NAMALWA (cell line): ENCODE measurements at regions not wholly inside any gene's neighbourhood (a gene's known extent, or its start where the extent isn't known, plus 50 kb on each side); places are given as distances from the start of the nearest gene placed in this dataset.
"Not testable (repeated sequence)": the region's sequence is repeated elsewhere in the genome, so short reads cannot be mapped to it uniquely, and the experiment has no call there.

ENCODE experiments used
- DNase-seq: peaks from one replicate; pipeline ENCODE4 v3.0.0-alpha.2; 2015; ENCODE audit warnings: low spot score

DNA sequence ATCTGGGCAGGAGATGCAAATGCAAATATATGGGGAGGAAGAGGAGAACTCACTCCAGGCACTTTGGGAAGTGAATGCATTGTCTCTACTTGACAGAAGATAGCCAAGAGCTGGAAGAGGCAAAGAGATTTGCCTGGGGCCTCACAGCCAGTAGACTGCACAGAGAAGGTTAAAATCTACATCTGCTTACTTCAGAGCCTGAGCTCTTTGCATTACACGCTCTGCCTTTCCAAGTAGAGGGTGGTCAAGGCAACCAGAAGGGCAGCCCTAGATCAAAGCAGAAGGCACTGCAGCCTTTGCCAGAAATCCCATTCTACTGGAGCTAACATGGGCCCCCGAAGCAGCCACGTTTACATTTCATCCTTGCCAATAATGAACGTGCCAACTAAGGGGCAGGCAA is 407.2 kb upstream of the CCL2 start:
- no peak for DNase-seq

- DNase-seq: no peak
Observed at GRCh38 chr17:33848433-33848832, 406.7 kb upstream of the CCL2 start.

- DNase-seq: no peak
Observed at GRCh38 chr17:33854596-33854995, 400.5 kb upstream of the CCL2 start.

- no peak for DNase-seq
Observed at GRCh38 chr17:33858121-33858520, 397.0 kb upstream of the CCL2 start.

DNA sequence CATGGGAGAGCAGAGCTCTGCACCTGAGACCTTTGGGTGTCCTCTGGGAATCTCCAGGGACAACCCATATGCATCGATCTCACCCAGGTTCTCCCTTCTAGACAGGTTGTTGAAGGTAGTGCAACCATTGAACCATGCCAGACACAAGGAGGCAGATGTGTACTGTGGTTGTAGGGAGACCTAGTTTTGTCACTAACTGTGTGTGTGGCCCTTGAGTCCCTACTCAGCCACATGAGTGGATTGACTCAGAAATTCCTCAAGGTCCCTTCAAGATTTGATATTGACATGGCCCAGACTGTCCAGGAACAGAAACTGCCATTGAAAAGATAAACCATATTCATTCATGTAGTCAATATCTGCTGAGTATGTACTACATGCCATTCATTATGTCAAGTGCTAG is 396.4 kb upstream of the CCL2 start:
- DNase-seq: no peak

- no peak for DNase-seq
Observed at GRCh38 chr17:33862772-33863602, 392.1 kb upstream of the CCL2 start.

DNA sequence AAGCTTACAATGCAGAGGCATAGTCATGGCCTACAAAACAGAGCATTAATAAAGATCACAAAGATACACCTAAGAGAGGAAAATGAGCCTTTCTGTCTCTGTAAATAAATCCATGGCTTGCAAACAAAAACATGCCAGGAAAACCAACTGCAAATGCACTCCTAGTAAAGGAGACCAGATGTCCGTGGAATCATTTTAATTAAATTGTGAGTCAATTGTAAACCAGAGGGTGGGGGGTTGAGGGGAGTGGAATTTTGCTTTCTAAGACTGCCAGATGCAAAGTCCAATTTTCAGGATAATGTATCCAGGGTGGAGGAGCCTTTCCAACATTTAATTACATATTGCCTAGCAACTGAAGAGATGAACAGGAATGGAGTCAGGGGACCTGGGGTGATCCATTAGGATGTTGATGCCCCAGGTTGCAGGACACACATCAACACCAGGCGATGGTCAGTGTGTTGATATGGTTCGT is 390.3 kb upstream of the CCL2 start:
- DNase-seq: no peak

DNA sequence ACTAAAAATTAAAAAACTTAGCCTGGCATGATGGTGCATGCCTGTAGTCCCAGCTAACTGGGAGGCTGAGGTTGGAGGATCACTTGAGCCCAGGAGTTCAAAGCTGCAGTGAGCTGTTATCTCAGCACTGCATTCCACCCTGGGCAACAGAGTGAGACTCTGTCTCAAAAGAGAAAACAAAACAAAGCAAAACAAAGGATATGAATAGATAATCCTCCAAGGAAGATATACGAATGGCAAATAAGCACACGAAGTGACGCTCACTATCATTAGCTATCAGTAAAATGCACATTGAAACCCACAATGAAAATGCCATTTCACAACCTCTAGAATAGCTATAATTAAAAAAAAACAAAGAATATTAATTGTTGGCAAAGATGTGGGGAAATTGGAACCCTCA is 386.2 kb upstream of the CCL2 start:
- no peak for DNase-seq

DNA sequence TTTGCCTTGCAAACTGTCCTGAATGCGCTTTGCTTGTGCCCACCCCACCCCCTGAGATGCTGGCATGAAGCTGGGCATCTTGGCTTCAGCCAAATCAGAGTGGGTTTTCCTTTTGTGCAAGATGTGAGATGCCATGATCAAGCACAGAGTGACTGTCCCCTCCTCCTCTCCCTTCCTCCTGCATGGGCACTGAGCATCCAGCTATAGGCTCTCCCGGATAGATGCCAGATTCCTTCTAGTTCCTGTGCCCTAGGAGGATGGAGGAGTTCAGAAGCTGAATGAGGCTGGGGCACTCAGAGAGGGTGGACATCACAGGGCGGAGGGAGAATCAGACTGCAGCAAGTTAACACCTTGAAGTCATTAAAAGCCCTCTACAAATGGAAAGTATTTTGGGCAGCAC is 384.1 kb upstream of the CCL2 start:
- DNase-seq: no peak

- no peak for DNase-seq
Observed at GRCh38 chr17:33871720-33872540, 383.2 kb upstream of the CCL2 start.

GRCh38 chr17:33873201-33873617 is 381.9 kb upstream of the CCL2 start:
- no peak for DNase-seq

GRCh38 chr17:33874617-33875060 is 380.4 kb upstream of the CCL2 start:
- DNase-seq: no peak

DNA sequence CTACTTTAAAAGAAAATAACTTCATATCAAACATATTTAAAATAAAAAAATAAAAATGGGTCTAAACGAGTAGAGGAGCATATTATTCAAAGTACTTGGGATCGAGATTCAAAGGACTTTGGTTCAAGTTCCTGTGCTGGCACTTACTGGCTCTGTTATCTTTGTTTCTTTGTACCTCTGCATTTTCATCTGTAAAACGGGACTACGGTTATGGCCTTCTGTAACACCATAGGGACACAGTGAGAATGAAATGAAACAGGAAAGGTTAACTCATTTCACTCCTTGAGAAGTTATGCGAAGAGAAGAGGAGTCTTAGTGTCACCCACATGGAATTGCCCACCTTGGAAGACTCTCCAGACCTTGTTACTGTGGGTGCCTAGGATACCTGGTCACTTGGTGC is 379.1 kb upstream of the CCL2 start:
- no peak for DNase-seq

GRCh38 chr17:33882273-33882672 is 372.8 kb upstream of the CCL2 start:
- DNase-seq: not testable (repeated sequence)

- not testable (repeated sequence) for DNase-seq
Observed at GRCh38 chr17:33882677-33883076, 372.4 kb upstream of the CCL2 start.

GRCh38 chr17:33888455-33888854 is 366.6 kb upstream of the CCL2 start:
- DNase-seq: no peak

DNA sequence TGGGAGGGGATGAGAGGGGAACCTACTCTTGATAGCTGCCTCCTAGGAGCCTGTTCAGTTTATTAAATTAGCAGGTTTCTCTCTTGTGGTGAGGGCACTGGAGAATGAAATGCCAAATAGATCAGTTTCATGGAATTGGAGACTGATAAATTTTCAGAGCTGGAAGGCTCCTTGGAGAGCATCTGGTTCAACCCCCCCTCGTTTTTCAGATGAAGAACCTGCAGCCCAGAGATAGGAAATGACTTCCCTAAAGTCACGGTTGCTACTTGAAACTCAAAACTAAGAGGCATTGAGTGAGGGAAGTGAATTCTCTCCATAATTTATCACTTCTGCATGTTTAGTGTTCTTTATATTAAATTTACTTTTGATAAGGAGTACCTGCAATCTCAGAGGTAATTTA is 366.0 kb upstream of the CCL2 start:
- no peak for DNase-seq

DNA sequence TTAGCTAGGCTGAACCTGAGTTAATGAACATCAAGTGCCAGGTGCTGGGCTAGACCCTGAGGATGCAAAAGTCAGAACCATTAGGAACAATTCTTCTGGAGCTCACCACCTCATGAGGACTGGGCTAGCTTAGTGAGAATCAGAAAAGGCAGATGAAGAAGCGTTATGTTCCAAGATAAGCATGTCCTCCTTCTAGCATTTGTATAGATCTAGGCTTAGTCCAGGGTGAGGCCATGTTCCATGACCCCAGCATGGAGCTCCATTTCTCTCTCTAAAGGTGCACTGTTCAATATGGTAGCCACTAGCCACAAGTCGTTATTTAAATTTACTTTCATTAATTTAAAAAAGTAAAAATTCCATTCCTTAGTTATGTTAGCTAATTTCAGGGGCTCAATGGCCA is 365.3 kb upstream of the CCL2 start:
- DNase-seq: no peak

DNA sequence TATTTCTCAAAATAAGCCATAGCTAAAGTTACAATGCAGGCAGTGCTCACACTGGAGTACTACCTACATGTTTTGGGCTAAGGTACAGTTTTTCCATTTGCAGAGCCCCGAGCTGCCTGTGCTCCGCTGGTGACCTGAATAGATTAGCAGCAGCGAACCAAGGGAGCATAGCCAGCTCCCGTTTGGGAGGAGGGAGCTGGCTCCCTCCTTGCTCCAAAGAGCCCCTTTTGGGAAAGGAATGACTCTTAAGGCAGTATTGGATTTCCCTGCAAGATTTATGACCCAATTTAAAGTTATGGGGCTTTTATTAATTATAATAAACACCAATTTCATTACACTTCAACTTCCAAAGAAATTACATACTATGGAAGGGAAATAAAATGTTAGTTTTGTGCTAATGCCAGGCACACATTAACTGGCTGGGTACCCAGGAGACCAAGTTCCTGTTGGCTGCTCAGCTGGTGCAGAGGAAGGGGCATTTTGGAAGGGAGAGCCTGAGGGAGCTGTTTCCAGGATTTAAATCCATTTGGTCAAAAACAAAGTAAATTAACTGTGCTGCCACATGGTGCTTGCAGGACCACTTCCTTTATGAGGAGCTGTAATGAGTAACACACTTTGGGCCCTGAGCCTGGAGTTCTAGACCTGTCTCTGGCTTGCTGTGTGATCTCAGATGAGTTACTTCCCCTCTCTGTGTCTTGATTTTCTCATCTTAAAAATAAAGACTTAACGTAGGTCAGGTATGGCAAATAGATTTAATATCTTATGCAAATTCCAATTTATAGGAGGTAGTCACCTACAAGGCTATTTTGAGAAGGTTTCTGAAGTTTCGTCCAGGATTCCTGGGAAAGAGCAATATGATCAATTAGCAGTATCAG is 362.1 kb upstream of the CCL2 start:
- no peak for DNase-seq

GRCh38 chr17:33895491-33895890 is 359.6 kb upstream of the CCL2 start:
- DNase-seq: no peak

DNA sequence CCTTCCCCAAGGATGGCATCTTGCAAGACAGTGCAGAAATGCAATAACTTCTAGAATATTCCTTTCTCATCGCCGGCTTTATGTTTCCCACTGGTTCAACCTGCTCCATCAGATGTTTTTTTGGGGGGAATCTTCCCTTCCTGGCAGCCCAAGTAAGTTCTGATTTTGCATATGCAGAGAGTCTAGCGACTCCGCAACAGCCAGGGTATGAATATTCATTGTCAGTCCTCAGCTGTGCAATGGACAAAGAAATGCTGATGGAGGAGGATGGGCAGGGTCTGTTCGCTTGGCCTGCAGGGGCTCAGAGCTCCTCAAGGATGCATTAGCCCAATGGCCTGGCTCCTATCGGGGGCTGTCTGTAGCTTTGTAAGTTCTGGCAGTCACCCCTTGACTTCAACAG is 358.8 kb upstream of the CCL2 start:
- no peak for DNase-seq

DNA sequence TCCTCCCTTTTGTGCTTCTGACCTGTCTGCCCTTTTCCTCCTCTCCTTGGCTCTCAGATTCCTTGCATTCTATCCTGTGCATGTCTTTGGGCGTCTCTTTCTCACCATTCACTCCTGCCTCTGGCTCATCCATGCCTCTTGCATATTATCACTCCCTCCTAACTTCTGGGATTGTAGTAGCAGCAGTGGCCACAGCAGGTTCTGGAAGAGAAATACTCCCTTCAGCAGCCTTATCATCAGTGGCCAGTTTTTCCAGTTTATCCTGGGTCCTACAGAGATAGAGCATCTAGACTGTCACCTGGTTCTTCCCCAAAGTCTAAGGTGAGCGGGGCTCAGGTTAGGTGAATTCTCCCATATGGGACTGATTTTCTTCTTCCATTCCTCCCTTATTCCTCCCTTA is 354.0 kb upstream of the CCL2 start:
- no peak for DNase-seq
